HUDEP-2 (cell line): ENCODE measurements at regions not wholly inside any gene's neighbourhood (a gene's known extent, or its start where the extent isn't known, plus 50 kb on each side); places are given as distances from the start of the nearest gene placed in this dataset.
"Not testable (repeated sequence)": the region's sequence is repeated elsewhere in the genome, so short reads cannot be mapped to it uniquely, and the experiment has no call there.

Experiments
- DNase-seq, 76 experiments: peaks; one replicate each; lab custom pipeline; 2025; ENCODE audit not compliant: unreplicated experiment in 76 of 76; lab: John Stamatoyannopoulos, UW

GRCh38 chr2:16235291-16235690, 294.9 kb downstream of the MYCN start:
- not testable (repeated sequence) for DNase-seq

GRCh38 chr2:16228951-16229350, 288.6 kb downstream of the MYCN start:
- no peak for DNase-seq

GRCh38 chr2:16228471-16228870, 288.1 kb downstream of the MYCN start:
- no peak for DNase-seq

GRCh38 chr2:16227811-16228462, 287.6 kb downstream of the MYCN start:
- no peak for DNase-seq

- no peak for DNase-seq
These were observed 286.8 kb downstream of the MYCN start for GRCh38 chr2:16226943-16227664.

GRCh38 chr2:16226381-16226780, 286.0 kb downstream of the MYCN start:
- no peak for DNase-seq

GRCh38 chr2:16225545-16225944, 285.2 kb downstream of the MYCN start:
- DNase-seq: no peak

- no peak for DNase-seq
These were observed 284.7 kb downstream of the MYCN start for GRCh38 chr2:16225071-16225470.

GRCh38 chr2:16224298-16225045, 284.1 kb downstream of the MYCN start:
- no peak for DNase-seq

GRCh38 chr2:16223841-16224177, 283.5 kb downstream of the MYCN start:
- DNase-seq: no peak

- DNase-seq: no peak
These were observed 283.0 kb downstream of the MYCN start for GRCh38 chr2:16223161-16223840.

- no peak for DNase-seq
These were observed 282.0 kb downstream of the MYCN start for GRCh38 chr2:16222326-16222725.

- DNase-seq: no peak
These were observed 281.2 kb downstream of the MYCN start for GRCh38 chr2:16221461-16222010.

- DNase-seq: no peak
These were observed 279.1 kb downstream of the MYCN start for GRCh38 chr2:16219292-16219975.

- DNase-seq: peak in 7 of 76 experiments; percentile 4 to 31 (median 11)
These were observed 278.3 kb downstream of the MYCN start for GRCh38 chr2:16218625-16219024.

- DNase-seq: no peak
These were observed 277.8 kb downstream of the MYCN start for GRCh38 chr2:16218161-16218560.

- not testable (repeated sequence) for DNase-seq
These were observed 277.4 kb downstream of the MYCN start for GRCh38 chr2:16217741-16218140.

GRCh38 chr2:16217291-16217690, 276.9 kb downstream of the MYCN start:
- DNase-seq: no peak

- no peak for DNase-seq
These were observed 276.2 kb downstream of the MYCN start for GRCh38 chr2:16216558-16216945.

GRCh38 chr2:16215902-16216557, 275.7 kb downstream of the MYCN start:
- no peak for DNase-seq
